Posterior vena cava (tissue), 2 donors: ENCODE measurements at regions not wholly inside any gene's neighbourhood (a gene's known extent, or its start where the extent isn't known, plus 50 kb on each side); places are given as distances from the start of the nearest gene placed in this dataset.
A peak's percentile ranks its signal among the peaks of the same experiment; 100 is the strongest.

Experiments
- DNase-seq: peaks from one replicate; pipeline ENCODE4 v3.0.0-alpha.2; 2020; ENCODE audit warnings: low spot score
- intact Hi-C, 2 donors: fragments of 100-400 bp; cut with DNase I; formaldehyde crosslinking; loops; one replicate each; pipeline versions ENCODE4 v1.14.1 to v1.14.2; 2022 to 2023
- donor health status: DM: yes; HTN: yes; CAD: no.
- donor health status: DM: yes; HTN: yes; CAD: no.

DNA sequence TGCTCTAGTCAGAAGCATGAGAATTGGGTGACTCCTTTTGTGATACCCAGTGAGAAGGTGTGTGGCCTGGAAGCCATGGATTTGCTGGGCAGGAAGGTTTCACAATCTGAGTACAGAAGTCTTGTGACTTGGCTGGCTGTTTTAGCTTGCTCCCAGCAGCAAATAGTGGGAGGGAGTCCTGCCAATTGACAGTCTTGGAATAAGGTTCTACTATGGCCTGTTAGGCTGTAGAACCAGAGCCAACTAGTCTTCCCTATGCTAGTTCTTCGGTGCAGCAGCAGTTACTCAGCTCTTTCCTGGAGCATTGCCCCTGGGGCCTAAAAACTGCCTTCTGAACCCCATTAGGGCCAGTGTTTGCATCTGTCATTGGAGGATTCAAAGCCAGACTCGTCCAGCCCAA lies 1935.4 kb upstream of the PCDH20 start:
- intact Hi-C loops, result no loop called here
- no peak for DNase-seq

DNA sequence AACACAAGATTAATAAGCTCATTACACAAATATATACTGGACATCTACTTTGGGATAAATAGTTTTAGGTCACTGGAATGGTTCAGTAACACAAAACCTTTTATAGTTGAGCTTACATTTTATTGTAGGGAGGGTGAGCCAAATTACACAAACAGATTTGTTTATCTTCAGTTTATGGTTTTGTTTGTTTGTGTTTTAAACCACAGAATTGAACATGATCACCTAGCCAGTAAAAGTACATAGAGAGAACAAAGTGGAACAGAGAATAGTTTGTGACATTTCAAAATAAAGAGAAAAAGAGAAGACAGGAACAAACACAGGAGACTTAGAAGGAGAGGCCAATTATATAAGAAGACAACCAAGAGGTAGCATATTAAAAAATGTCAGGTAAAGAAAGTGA lies 1930.2 kb upstream of the PCDH20 start:
- intact Hi-C loops, result no loop called here
- DNase-seq, result no peak

DNA sequence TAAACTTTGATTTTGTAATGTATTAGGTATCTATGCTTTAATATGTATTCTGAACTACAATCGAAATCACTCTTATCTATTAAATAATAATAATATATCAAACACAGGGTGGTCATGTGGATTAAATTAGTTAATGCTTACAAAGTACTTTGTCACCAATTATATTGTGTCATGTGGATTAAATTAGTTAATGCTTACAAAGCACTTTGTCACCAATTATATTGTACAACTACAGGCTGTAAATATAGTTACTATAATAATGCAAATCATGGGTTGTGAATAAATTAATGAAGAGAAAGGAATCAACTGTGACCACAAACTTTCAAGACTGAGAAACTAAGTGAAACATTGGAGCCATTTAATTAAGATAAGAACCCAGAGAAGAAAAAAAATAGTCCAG lies 1929.1 kb upstream of the PCDH20 start:
- intact Hi-C loops, result no loop called here
- DNase-seq, result no peak

DNA sequence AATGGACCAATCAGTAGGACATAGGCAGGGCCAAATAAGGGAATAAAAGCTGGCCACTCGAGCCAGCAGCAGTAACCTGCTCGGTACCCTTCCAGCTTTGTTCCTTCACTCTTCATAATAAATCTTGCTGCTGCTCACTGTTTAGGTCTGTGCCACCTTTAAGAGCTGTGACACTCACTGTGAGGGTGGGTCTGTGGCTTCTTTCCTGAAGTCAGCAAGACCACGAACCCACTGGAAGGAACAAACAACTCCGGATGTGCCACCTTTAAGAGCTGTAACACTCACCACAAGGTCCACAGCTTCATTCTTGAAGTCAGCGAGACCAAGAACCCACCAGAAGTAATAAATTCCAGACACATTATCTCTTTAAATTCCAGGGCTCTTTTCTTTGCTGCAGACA lies 1922.3 kb upstream of the PCDH20 start:
- intact Hi-C loops, result no loop called here

DNA sequence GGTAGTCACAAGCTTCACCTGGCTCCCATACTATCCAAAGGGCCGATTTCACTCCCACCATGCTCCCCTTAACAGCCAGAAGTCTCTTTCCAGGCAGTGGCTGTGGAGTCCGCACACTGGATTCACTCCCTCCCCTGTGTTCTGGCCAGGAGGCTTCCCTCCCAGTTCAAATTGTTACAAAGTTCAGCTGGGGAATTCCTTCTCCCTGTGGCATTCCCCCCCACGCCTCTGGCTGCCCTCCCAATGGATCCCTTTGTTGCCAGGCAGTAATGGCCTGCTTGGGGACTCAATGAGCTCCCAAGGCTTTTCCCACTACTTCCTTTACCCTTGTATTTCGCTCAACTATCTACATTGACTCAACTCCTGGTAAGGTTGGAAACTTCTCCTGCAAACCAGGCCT lies 1921.4 kb upstream of the PCDH20 start:
- no peak for DNase-seq
- intact Hi-C loops, result no loop called here

More for the DNA sequence above, 1922.3 kb upstream of the PCDH20 start:
- no peak for DNase-seq

DNA sequence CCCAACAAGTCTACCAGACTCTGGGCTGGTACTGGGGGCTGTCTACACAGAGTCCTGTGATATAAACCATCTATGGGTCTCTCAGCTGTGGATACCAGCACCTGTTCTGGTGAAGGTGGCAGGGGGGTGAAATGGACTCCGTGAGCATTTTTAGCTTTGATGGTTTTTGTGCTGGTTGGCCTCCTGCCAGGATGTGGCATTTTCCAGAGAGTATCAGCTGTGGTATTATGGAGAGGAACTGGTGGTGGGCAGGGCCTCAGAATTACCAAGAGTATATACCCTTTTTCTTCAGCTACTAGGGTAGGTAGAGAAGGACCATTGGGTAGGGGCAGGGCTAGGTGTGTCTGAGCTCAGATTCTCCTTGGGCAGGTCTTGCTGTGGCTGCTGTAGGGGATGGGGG lies 1920.9 kb upstream of the PCDH20 start:
- intact Hi-C loops, result no loop called here
- DNase-seq, result no peak

DNA sequence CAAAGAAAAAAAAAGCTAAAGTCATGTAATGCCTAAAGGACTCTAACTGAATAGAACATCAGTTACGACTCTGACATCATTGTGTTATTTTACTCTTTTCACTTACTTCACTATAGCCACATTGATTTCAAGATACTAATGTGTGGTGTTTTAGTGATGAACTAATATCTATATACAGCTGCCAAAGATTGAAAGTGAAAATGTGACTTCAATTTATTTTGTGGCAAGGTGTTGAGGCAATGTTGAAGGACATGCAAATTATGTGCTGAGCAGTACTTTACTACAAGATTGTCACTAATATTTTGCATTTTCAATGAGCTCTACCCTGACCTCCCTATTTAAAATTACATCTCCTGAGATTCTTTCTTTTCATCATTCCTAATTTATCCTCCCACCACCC lies 1911.9 kb upstream of the PCDH20 start:
- intact Hi-C loops, result no loop called here
- DNase-seq, result no peak

DNA sequence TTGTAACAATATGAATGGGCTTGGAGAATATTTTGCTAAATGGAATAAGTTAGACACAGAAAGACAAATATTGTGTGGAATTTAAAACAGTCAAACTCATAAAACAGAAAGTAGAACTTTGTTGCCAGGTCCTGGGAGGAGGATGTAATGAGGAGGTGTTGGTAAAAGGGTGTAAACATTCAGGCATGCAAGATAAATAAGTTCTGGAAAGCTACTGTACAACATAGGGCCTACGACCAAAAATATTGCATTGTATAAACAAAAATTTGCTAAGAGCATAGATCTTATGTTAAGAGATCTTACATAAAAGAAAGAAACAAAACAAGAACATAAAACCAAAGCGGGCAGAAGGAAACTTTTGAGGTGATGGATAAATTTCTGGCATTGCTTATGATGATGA lies 1907.8 kb upstream of the PCDH20 start:
- intact Hi-C loops, result no loop called here
- no peak for DNase-seq

DNA sequence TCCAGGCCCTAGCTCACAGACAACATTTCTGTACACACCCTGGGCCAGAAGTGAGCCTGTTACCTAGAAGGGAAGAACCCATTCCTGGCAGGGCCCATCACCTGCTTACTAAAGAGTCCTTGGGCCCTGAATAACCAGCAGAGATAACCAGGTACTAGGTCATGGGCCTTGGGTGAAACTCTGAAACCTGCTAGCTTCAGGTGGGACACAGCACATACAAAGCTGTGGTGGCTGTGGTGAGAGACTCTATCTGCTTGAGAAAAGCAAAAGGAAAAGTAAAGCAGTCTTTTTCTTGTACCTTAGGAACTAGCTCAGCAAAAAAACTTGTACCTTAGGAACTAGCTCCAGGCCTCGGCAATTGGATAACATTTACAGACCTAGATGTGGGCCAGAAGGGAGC lies 1895.9 kb upstream of the PCDH20 start:
- intact Hi-C loops, result no loop called here

DNA sequence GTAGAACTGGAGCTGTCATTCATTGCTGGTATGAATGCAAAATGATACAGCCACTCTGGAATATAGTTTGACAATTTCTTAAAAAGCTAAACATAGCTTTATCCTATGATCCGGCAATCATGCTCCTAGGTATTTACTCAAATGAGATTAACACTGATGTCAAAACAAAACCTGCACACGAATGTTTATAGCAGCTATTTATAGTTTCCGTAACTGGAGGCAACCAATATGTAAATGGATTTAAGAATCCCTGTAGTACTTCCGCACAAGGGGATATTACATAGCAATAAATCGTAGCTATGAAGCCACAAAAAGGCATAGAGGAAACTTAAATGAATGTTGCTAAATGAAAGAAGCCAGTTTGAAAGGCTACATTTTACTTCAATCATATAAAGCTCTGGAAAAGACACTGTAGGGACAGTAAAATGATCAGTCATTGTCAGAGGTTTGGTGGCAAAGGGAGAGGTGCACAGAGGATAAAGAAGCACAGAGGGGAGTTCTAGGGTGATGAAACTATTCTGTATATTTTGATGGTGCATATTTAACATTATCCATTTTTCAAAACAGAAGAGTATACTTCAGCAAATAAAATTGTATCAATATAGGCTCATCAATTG lies 1893.0 kb upstream of the PCDH20 start:
- DNase-seq, result no peak
- intact Hi-C loops, result no loop called here

More for the DNA sequence above, 1895.9 kb upstream of the PCDH20 start:
- DNase-seq, result no peak

DNA sequence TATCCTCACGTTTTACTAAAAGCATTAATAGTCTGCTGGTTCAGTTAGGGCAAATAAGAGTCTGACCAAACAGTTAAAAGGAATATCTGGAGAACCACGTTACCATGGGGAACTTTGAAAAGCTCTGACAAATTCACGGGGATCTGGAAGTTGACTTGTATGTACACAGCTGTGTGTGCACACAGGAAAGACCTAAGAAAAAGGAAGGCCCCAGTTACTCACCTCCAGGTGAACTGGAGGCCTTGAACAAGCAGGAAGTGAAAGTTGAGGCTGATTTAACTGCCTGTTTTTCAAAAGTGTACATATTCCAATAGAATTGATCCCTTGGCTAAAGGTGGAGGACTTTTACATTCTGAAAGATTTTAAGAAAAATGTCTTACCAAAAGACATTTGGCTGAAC lies 1891.6 kb upstream of the PCDH20 start:
- intact Hi-C loops, result no loop called here
- DNase-seq, result no peak

DNA sequence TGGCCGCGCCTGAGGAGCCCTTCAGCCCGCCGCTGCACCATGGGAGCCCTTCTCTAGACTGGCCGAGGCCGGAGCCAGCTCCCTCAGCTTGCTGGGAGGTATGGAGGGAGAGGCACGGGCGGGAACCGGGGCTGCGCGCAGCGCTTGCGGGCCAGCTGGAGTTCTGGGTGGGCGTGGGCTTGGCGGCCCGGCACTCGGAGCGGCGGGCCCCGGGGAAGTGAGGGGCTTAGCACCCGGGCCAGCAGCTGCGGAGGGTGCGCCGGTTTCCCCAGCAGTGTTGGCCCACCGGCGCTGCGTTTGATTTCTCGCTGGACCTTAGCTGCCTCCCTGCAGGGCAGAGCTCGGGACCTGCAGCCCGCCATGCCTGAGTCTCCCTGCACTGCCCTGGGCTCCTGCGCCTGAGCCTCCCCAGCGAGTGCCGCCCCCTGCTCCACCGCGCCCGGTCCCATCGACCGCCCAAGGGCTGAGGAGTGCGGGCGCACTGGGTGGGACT lies 1890.0 kb upstream of the PCDH20 start:
- intact Hi-C loops, result no loop called here
- DNase-seq, result peak; percentile 79

DNA sequence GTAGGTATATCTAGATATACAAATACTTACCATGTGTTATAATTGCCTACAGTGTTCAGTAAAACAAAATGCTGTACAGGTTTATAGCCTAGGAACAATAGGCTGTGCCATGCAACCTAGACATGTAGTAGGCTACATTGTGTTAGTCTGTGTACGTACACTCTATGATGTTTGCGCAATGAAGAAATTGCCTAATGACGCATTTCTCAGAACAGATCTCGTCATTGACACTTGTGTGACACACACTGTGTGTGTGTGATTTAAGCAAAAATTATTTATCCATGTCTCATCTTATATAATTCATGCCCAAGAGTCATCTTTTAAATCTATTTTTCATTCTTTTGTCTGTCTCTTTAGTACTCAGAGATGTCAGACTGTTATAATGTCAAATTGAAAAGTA lies 1888.8 kb upstream of the PCDH20 start:
- intact Hi-C loops, result no loop called here
- no peak for DNase-seq

DNA sequence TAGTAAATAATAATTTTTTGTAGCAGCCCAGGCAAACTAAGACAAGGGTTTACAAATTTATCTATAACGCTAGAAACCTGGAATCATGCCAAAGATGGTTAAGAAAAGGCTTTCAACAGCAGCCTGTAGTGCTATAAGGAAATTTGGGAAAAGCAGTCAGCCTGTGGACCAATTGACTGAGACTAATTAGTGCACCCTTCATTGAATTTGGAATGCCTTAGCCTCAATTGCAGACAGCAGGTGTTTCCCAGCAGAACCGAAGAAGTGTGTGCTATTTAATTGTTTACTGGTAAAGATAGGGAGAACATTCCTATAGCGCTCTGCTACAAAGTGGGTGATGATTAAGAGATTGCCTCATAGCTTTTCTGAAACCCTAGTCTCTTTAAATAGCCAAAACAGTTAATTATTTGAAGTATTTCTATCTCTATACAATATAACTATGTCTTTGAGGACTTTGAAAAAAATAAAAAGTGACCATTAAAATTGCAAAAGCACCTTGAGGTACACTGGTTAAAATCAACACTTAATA lies 1884.3 kb upstream of the PCDH20 start:
- no peak for DNase-seq
- intact Hi-C loops, result no loop called here

DNA sequence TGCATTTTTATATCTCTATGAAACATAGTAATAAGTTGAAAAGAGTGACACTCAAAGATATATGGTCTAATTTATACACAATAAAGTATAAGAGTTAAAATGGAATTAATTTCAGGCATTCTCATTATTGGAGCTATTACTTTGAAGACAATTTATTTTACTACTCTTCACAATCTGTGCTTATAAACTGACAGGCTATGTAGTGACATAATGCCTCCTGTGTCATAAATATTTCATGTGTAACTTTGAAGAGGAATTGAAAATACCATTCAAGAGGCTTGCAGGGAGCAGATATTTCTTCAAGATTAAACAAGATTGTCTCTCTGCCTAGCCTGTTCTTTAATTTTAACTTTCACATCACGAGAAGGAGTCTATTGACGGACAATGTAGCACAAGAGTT lies 1881.5 kb upstream of the PCDH20 start:
- DNase-seq, result no peak
- intact Hi-C loops, result no loop called here

DNA sequence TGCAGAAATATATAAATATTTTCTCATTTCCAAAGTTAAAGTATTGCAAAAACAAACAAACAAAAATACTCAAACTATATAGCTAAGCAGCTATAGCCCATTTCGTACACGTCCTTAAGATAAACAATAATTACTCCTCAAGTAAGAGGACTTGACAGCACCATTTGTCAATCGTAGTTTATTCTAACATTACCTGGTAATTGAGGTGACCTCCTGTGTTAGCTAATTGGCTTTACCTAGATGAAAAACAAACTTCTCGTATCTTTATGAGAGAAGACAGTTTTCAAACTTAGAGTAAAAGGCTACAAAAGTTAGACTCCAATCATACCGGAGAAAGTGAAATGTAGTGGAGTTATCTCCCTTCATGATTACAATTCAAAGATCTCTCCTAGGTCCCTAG lies 1876.1 kb upstream of the PCDH20 start:
- intact Hi-C loops, result no loop called here
- DNase-seq, result no peak

DNA sequence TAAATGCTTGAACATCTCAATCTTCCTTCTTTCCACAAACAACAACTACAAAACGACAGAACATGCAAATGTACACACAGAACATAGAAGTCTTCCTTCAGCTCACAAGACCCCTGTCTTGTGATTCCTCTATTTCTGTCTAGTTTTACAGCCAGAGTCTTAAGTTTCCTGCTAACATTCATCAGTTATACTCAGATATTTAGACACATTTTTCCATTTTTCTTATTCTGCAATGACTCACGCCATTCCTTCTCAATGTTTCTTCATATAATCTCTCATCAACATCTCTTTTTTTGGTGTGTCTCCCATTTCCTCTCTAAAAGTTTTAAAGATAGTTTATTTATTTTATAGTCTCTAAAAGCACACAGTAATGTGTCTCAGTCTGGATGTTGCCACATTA lies 1872.9 kb upstream of the PCDH20 start:
- no peak for DNase-seq

DNA sequence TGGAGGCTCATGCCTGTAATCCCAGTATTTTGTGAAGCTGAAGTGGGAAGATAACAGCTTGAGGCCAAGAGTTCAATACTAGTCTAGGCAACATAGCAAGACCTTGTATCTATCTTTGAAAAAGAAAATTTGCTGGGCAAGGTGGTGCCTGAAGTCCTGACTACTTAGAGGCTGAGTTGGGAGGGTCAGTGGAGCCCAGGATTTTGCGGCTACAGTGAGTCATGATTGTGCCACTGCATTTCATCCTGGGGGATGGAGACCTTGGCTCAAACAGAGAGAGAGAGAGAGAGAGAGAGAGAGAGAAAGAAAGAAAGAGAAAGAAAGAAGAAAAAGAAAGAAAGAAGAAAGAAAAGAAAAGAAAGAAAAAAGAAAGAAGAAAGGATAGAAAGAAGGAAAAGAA lies 1872.3 kb upstream of the PCDH20 start:
- no peak for DNase-seq
- intact Hi-C loops, result no loop called here

More for the DNA sequence above, 1872.9 kb upstream of the PCDH20 start:
- intact Hi-C loops, result no loop called here

DNA sequence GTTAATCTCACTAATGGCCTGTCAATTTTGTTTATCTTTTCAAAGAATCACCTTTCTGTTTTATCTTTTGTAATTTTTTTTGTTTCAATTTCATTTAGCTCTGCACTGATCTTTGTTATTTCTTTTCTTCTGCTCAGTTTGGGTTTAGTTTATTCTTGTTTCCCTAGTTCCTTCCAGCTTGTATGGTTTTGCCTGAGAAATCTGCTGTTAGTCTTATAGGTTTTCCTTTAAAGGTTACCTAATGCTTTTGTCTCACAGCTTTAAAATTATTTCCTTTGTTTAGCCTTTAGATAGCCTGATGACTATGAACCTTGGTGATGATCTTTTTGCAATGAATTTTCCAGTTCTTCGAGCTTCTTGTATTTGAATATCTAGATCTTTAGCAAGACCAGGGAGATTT lies 1869.8 kb upstream of the PCDH20 start:
- no peak for DNase-seq
- intact Hi-C loops, result no loop called here

DNA sequence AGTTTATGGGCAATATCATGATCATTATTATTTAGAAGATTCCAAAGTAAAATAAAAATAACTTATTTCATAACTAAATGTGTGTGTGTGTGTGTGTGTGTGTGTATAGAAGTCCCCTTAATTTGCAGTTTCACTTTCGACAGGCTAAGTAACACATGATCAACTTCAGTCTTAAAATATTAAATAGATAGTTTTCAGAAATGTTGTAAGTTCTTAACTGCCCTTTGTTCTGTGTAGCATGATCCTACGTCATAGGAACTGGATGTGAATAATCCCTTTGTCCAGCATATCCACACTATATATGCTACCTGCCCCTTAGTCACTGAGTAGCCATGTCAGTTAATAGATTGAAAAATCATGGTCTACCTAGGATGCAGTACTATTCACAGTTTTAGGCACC lies 1863.5 kb upstream of the PCDH20 start:
- intact Hi-C loops, result no loop called here
- DNase-seq, result no peak

DNA sequence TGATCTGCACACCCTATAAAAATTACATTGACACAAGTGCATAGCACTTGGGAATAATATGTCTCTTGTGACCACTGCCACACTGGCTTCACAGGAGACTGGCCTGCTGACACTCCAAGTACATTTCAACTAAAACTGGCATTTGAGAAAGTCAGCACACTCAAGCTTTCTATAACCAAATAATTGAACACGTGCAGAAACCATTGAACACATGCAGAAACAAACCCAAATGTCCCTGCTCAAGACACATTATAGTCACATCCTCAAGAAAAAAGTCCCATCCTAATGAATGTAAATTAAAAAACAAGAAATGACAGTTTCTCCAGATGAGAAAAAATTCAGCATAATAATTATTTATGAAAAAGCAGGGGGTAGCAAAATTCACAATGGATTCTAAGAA lies 1859.1 kb upstream of the PCDH20 start:
- no peak for DNase-seq
- intact Hi-C loops, result no loop called here
